HG03439 (cell line): ENCODE measurements at regions not wholly inside any gene's neighbourhood (a gene's known extent, or its start where the extent isn't known, plus 50 kb on each side); places are given as distances from the start of the nearest gene placed in this dataset.

Source experiments
- ATAC-seq: cut with Tn5 transposase; IDR thresholded peaks from one replicate; pipeline ENCODE4 v1.9.1; 2021; ENCODE audit warnings: mild to moderate bottlenecking, moderate library complexity; ENCODE audit not compliant: unreplicated experiment

GRCh38 chr6:4591218-4591617, 185.0 kb upstream of the CDYL start:
- no peak for ATAC-seq

GRCh38 chr6:4589295-4589694, 186.9 kb upstream of the CDYL start:
- ATAC-seq, result no peak

GRCh38 chr6:4588581-4588980, 187.6 kb upstream of the CDYL start:
- ATAC-seq, result no peak

- ATAC-seq, result no peak
These were observed 188.0 kb upstream of the CDYL start for GRCh38 chr6:4588163-4588562.

GRCh38 chr6:4587171-4587570, 189.0 kb upstream of the CDYL start:
- ATAC-seq, result no peak

GRCh38 chr6:4586469-4586859, 189.7 kb upstream of the CDYL start:
- no peak for ATAC-seq

- no peak for ATAC-seq
These were observed 190.3 kb upstream of the CDYL start for GRCh38 chr6:4585682-4586468.

GRCh38 chr6:4584801-4585200, 191.4 kb upstream of the CDYL start:
- ATAC-seq, result no peak

- ATAC-seq, result no peak
These were observed 193.4 kb upstream of the CDYL start for GRCh38 chr6:4582506-4583417.

- no peak for ATAC-seq
These were observed 194.5 kb upstream of the CDYL start for GRCh38 chr6:4581468-4582385.

GRCh38 chr6:4580361-4580760, 195.8 kb upstream of the CDYL start:
- ATAC-seq, result no peak

GRCh38 chr6:4577406-4577805, 198.8 kb upstream of the CDYL start:
- ATAC-seq, result no peak

GRCh38 chr6:4575714-4576113, 200.5 kb upstream of the CDYL start:
- no peak for ATAC-seq

GRCh38 chr6:4574007-4574406, 202.2 kb upstream of the CDYL start:
- no peak for ATAC-seq

- no peak for ATAC-seq
These were observed 205.2 kb upstream of the CDYL start for GRCh38 chr6:4571011-4571410.

GRCh38 chr6:4568138-4568537, 208.1 kb upstream of the CDYL start:
- ATAC-seq, result no peak

- ATAC-seq, result no peak
These were observed 209.1 kb upstream of the CDYL start for GRCh38 chr6:4567141-4567540.

- no peak for ATAC-seq
These were observed 210.6 kb upstream of the CDYL start for GRCh38 chr6:4565301-4566250.

- no peak for ATAC-seq
These were observed 211.4 kb upstream of the CDYL start for GRCh38 chr6:4564801-4565271.

- no peak for ATAC-seq
These were observed 212.3 kb upstream of the CDYL start for GRCh38 chr6:4563877-4564276.
